Activated CD8-positive, alpha-beta memory T cell treated with anti-CD3 and anti-CD28 coated beads, Interleukin-2, amount 50 U/mL, for 4 hours (primary cell): ENCODE measurements at regions not wholly inside any gene's neighbourhood (a gene's known extent, or its start where the extent isn't known, plus 50 kb on each side); places are given as distances from the start of the nearest gene placed in this dataset.
"Not testable (repeated sequence)": the region's sequence is repeated elsewhere in the genome, so short reads cannot be mapped to it uniquely, and the experiment has no call there.

Experiments used
- DNase-seq: peaks from one replicate; pipeline ENCODE4 v3.0.0-alpha.2; 2020

DNA sequence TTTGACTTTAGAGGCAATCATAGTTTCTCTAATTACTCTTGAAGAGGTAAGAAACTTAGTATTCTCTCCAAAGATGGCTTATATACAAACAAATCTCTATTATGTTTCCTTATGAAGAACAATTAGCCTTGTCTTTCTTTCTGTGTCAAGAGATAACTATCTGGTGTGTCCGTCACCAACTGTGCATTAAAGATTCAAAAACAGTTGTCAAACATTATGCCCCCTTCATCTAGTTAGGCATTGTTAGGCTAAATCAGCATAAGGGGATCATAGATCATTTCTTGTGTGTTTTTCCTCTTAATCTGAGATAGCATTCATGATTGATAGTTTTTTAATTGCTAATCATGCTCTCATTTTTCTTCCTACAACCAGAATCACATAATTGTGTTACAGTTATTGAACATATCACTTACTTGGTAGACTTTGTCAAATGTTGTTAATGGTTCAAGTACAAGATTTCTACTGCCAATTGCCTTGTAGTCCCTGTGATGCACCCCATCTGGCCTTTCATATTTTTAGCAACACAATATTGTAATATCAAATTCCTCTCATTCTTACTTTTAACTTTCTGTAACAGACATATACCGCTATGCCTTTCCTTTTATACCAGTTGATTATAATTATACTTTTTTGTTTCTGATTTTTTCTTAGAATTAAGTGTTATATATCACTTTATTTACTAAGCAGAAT is 612.7 kb downstream of the SLITRK6 start:
- no peak for DNase-seq

DNA sequence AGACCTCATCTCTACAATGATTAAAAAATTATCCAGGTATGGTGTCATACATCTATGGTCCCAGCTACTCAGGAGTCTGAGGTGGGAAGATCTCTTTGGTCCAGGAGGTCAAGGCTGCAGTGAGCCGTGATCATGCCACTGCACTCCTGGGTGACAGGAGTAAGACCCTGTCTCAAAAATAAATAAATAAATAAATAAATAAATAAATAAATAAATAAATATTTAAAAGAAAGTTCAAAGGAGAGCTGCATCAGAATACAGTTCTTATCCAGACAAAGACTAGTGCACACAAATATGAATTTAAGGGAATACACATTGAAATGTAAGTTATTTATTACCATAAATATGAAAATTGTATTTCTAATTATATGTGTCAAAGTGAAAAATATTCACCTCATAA is 624.9 kb downstream of the SLITRK6 start:
- no peak for DNase-seq

DNA sequence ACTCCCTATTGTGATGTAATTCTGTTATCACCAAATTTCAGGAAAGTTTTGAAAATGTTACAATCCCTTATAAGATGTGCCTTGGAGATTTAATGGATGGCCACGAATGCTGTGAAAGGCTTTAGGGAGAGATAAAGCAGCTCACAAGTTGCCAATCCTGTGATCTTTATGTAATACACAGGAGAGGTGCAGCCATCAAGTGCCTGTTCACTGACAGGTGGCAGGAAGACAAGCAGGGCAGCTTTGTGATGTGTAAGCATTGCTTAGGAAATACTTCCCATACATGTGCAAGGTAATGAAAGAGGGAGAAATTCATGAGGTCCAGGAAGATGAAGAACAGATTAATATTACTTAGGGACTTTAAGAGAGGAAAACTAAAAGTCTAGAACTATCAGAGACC is 628.8 kb downstream of the SLITRK6 start:
- DNase-seq, result no peak

DNA sequence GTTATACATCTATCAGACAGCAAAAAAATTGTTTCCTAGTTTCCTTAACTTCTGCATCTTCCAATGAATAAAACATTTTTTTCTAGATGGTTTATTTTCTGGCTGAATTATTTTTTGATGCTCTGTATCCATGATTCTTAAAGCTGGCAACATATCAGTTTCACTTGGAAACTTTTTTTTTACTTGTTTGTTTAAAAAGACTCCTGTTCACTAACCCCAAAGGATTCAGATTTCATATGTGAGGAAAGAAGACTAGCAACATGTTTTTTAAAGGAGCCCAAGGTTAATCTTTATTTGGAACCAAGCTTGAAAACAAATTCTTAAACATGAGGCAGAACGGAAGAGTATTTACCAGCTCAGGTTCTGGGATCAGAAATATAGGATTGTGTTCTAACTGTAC is 632.3 kb downstream of the SLITRK6 start:
- no peak for DNase-seq

DNA sequence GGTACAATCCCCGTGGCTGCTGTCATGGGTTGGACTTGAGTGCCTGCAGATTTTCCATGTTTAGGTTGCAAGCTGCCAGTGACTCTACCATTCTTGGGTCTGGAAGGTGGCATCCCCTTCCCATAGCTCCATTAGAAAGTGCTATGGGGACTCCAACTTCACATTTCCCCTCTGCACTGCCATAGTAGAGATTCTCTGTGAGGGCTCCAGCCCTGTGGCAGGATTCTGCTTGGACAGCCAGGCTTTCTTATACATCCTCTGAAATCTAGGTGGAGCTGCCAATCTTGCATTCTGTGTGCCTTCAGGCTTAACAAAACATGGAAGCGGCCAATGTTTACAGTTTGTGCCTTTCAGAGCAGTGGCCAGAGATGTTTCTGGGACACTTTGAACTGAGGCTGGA is 636.2 kb downstream of the SLITRK6 start:
- DNase-seq, result no peak

DNA sequence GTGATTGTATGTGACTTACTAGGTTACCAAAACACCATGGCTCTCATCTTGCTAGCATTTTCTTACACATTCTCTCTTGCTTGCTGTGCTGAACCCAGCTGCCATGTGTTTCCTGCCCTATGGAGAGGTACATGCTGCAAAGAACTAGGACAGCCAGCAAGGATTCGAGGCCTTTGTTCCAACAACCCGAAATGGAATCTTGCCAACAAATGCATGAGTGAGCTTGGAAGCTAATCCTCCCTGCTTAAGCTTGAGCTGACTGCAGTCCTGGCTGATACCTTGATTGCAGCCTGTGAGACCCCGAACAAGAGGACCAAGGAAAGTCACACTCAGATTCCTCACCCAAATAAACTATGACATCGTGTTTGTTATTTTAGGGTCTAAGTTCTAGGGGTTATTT is 651.2 kb downstream of the SLITRK6 start:
- no peak for DNase-seq

DNA sequence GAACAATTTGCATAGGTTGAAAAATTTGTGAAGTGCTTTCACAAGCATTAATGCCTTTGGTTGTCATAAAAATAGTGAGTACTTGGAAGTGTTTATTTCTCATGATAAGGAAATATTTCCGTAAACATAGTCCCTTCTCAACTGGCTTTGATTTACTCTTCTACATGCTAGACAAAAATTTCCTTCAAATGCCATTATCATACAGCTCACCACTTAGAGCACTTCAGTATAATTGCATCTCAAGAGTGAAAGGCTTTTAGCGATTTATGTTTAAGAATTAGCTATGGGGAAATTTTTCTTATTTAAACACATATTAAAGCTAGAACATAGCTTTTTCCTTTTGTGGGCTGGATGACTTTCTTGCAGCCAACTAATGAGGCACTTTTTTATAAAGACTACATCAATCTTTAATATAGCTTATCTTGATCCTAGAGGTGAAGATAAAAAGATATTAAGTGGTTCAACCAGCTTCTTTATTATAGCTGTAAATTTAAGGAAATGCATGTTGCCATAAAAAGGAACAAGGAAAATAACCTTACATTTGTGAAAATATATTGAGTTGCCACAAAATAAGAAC is 656.8 kb downstream of the SLITRK6 start:
- DNase-seq, result no peak

DNA sequence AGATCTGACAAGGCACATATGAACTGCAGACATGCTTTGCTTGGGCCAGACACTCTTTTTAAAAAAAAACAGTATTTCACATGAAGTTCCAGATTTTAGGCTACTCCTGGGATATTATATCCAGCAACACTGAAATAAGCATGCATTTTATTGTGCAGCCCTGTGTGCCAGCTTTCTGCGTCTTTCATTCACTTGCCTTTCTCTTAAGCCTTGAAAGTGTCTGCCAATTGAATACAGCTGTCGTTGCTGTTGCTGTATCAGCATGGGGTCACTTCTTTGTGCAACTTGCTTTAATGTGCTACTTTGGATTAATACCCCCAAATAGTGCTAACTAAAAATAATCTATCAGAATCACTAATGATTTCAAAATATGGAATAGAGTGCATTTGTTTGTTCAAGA is 657.8 kb downstream of the SLITRK6 start:
- DNase-seq, result no peak

DNA sequence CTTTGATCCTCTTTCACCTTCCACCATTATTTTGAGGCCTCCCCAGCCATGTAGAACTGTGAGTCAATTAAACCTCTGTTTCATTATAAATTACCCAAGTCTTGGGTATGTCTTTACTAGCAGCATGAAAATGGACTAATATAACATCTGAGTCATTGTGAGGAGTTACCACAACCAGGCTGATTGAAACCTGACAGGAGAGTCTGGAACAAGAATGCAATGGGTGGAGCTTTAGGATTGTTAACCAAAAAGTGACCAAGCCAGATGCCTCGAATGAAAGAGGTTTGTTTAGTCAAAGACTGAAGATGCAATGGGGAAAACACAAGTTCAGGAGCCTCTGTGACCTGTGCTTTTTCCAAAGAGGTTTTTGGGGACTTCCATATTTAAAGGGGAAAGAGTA is 659.0 kb downstream of the SLITRK6 start:
- no peak for DNase-seq

DNA sequence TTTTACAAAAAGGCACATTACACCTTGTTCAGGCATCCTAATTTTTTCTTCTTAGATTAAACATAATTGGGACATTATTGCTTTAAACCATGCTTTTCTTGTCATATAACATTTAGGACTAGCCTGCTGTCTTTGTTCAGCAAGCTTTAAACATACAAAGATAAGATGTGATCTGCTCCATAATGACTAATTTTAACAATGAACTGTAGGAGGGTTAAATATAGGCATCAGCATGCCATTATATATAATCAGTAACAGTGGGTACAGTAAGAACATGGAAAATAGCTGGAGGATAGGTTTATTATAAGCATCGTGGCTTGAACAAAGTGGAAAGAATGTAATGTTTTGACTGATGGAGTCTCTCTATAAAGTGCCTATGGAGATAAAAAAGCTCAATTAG is 661.7 kb downstream of the SLITRK6 start:
- no peak for DNase-seq

DNA sequence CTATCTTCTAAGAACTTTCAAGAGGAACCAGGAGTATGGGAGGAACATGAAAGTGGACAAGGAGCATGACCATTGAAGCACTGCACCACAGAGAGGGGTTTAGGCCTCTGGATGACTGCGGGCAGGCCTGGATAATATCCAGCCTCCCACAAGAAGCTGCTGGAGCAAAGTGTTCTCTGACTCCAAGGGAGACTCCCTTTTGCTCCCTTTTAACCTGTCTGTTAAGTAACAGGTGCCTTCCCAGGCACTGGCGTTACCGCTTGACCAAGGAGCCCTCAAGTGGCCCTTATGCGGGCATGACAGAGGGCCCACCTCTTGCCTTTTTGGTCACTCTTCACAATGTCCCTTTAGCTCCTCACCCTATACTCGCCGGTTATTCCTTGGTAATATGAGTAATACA is 666.2 kb downstream of the SLITRK6 start:
- DNase-seq, result no peak

DNA sequence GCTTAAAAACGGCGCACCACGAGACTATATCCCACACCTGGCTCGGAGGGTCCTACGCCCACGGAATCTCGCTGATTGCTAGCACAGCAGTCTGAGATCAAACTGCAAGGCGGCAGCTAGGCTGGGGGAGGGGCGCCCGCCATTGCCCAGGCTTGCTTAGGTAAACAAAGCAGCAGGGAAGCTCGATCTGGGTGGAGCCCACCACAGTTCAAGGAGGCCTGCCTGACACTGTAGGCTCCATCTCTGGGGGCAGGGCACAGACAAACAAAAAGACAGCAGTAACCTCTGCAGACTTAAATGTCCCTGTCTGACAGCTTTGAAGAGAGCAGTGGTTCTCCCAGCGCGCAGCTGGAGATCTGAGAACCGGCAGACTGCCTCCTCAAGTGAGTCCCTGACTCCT is 675.7 kb downstream of the SLITRK6 start:
- DNase-seq, result not testable (repeated sequence)

DNA sequence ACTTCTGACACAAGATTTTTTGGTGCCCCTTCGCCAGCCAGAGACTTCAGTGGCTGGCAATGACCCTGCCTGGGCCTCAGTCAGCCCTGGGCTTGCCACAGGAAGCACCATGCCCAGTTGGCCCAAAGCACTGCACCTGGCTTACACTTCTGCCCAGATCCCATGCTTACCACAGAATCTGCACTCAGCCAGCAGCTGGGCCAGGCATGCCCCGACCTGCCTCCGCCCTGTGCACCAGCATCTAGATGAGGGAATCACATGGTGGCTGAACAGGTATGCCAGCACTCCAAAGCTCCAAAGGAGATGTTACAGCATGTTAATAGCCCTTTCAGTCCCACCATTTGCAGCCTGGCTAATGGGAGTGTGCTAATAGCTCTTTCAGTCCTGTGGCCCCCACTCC is 690.9 kb downstream of the SLITRK6 start:
- DNase-seq, result no peak

DNA sequence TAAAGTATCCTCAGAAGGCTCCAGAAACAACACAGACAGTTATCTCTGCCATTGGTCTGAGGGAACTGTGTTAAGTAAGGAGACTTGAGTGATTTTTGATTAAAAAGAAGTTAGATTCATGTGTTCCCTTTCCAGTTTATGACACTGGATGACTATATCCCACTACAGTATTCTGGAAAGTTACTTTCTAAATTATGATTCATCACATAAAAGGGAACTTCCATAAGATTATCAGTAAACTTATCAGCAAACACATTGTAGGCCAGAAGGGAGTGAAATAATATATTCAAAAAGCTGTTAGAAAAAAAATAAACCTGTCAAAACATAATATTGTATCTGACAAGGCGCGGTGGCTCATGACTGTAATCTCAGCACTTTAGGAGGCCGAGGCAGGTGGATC is 700.0 kb downstream of the SLITRK6 start:
- no peak for DNase-seq

DNA sequence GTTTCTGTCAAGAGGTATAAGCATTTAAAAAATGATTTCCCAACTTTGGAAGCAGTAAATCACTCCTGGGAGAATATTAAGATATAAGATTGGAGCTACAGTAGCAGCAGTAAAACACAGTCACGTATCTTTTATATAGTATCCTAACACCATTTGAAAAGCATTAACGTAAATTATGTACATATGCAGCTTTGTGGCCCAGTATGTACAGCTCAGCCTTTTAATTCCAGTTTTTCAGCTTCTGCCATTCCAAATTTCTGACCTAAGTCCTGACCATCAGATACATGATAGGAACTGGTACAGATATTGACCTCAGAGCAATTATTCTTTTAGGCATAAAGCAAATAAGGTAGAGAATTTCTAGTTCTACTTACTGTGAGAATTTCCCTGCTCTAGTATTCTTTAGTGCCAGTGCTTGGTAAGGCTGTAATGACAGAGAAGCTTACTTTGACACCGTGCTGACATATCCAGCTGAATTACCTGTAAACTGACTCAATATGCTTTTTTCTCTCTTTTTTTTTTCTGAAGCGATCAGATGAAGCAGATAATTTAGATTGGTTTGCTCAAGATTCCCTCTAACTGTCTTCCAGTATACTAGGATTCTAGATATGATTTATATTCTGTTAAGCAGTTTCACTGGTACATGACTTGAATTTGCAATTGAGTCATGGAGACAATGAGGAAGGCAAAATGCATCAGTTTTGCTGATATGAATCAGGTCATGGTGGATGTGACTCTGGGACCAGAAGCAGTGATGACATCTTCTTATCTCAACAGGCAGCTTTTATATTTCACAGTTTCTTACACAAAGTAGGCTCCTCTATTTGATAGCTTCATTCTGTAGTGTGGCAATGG is 703.6 kb downstream of the SLITRK6 start:
- no peak for DNase-seq

DNA sequence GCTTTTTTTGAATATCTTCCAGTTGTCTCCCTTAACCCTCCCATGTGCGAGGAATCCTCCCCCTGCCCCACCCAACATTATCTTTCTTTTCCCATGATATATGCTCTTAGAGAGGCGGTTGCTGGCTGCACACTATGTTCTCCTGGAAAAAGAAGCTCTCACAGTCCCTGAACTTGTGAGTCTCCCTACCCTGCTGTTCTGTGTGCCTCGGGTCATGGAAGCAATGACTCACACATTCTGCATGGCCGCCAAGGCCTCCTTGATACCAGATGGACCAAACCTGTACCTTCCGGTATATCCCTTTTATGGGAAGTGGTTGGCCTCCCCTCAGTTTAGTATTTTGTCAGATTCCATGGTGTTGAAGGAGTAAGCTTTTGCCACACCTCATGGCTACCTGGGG is 705.4 kb downstream of the SLITRK6 start:
- no peak for DNase-seq

DNA sequence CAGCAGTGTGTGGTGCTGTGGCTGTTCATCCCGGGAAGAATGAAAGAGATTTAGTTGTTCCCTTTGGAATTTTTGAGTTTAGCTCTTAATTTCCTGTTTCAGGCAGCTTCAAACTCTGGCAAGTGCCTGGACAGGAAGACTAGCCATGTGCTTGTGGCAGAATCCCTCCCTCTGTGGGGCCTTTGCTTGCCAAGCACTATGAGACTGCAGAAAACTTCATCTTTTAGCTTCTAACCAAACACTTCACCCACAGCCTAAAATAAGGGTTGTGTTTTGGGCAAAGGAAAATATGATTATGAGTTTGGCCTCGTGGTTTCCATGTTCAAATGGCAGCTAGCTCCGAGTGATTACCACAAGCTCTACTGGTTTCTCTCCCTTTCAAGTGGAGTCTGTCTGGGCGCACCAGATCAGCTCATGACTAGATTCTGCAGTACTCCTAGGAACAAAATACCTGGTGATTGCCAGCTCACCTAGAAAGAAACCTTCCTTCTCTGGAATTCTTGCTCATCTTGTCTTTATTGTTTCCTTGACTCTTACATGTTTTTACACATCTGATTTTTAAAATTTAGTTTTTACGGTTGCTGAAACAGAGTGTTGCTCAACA is 707.5 kb downstream of the SLITRK6 start:
- DNase-seq, result no peak

DNA sequence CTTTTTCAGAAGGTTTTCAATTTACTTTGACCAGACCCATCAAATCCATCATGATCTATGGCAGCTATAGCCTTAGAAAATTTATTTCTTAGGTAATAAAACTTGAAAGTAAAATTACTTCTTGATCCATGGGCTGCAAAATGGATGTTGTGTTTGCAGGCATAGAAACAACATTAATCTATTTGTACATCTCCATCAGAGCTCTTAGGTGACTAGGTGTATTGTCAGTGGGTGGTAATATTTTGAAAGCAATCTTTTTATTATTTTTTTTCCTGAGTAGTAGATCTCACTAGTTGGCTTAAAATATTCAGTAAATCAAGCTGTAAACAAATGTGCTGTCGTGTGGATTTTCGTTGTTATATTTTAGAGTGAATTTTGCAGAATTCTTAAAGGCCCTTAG is 710.0 kb downstream of the SLITRK6 start:
- DNase-seq, result no peak

DNA sequence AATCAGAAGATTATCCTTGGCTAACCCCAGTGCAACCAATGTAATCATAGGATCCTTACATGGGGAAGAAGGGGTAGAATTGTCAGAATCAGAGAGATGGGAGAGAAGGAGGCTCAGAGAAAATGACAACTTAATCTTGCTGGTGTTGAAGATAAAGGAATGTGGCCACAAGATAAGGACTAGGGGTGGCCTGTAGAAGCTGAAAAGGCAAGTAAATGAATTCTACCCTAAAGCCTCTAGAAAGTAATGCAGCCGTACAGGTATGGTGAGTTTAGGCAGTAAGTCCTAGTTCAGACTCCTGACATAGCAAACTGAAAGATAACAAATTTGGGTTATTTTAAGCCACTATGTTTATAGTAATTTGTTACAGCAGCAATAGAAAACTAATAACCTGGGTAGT is 718.5 kb downstream of the SLITRK6 start:
- no peak for DNase-seq

DNA sequence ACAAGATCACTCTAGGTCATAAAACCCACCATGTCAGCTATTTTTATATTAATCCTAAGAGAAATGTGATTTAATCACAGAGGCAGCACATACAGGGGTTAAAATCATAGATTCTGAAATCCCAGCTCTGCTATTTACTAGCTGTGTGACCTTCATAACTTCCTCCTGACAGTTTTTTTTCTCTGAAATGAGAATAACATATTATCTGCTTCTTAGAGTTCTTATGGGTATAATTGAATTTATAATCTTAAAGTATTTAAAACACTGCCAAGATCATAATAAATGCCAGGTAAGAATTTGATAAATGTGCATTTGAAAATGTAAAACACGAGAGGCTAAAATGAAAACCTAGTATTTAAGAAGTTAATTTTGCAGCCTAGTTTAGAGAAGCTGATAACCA is 722.9 kb downstream of the SLITRK6 start:
- DNase-seq, result no peak

DNA sequence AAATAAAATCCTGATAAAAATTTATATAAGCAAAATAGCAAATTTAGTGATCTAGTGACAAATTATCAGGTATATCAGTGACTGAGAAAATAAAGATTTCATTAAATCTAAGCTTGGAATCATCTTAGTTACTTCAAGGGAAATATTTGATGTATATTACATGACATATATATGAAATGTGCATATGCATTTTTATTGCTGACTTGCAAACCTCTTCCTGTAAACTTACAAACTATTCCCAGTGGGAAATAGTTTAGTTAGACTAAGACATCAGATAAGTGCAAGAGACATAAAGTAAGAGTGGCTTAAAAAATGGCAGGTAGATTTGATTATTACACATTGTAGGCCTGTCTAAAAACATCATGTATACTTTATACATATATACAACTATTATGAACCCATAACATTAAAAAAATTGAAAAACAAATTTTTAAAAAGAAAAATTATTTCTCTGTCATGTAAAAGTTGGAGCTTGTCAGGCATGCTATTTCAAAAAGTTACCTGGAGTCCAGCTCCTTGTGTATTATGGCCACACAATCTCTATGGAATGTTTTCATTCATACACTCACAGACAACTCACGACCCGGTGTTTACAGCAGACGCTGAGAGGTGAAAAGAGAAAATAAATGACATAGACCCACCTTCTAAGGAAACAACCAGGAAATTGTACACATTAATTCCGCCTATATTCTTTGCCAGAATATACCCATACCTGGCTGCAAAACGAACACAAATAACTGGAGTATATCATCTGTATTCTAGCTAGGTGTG is 724.5 kb downstream of the SLITRK6 start:
- no peak for DNase-seq

DNA sequence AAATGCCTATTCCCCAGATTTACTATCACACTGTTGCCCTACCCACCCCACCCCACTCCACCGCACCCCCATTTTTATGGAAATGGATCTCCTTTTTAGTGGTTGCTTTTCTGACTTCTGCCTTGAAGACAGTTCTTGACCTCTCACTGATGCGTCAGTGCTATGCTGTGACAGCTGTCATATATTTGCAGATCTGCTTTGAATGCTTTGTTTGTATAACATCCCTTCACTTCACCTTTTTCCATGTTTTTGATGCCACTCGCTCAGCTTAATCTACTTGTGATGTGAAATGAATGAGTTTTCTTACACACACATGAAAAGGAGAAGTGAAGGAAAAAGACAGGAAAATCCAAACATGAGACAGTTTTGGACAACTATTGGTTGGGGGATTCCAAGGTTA is 731.0 kb downstream of the SLITRK6 start:
- DNase-seq, result no peak

DNA sequence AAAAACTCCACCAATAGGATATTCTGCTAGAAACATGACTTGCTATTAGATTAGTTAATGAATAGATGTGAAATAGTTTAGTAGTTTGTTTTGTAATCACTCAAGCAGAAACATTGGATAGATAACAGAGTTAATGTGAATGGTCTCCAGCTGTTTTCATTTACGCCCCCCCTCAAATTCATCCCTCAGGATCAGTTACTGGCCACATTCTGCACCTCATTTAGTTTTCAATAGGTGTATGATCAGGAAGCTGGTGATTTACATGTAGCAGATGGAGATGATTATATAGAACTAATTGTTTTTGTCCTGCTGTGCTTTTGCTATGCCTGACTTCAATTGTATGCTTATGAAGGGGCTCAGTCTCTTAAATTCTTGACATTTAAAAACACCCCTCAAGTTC is 759.0 kb downstream of the SLITRK6 start:
- DNase-seq, result no peak
